ENCODE measurements at regions not wholly inside any gene's neighbourhood (a gene's known extent, or its start where the extent isn't known, plus 50 kb on each side); places are given as distances from the start of the nearest gene placed in this dataset.

DNA sequence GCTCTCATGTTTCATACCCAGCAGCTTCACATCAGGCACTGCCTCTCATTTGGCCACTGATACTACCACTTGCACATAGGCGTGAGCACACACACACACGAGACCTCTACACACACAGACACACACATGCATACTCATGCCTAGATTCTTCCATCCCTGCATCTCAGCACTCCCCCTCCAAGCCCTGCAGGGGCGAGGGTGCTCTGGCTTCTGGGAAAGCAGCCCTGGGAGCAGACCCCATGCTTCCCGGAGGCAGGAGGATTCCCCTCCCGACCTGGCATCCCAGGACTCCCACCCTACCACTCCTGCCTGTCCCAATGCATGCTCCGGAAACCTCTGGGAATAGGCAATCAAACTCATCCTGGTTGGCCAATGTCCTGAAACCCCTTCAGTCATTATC lies 89.1 kb upstream of the SMNDC1 start:
- TF ChIP-seq, protein P1, sequence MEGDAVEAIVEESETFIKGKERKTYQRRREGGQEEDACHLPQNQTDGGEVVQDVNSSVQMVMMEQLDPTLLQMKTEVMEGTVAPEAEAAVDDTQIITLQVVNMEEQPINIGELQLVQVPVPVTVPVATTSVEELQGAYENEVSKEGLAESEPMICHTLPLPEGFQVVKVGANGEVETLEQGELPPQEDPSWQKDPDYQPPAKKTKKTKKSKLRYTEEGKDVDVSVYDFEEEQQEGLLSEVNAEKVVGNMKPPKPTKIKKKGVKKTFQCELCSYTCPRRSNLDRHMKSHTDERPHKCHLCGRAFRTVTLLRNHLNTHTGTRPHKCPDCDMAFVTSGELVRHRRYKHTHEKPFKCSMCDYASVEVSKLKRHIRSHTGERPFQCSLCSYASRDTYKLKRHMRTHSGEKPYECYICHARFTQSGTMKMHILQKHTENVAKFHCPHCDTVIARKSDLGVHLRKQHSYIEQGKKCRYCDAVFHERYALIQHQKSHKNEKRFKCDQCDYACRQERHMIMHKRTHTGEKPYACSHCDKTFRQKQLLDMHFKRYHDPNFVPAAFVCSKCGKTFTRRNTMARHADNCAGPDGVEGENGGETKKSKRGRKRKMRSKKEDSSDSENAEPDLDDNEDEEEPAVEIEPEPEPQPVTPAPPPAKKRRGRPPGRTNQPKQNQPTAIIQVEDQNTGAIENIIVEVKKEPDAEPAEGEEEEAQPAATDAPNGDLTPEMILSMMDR (IDR thresholded peaks at IDR 0.05 in 2 of 3, conservative IDR thresholded peaks at IDR 0.05 in 1 of 3; ENCODE audit: insufficient read depth in 2 of 3, low read depth in 1 of 3, low read length in 3 of 3): no peak
- TF ChIP-seq SRF (CRISPR knock-in tag; IDR thresholded peaks at IDR 0.05) (no peak), ZNF785 (CRISPR knock-in tag; IDR thresholded peaks at IDR 0.05) (no peak), SIX5 (IDR thresholded peaks at IDR 0.05; ENCODE audit: borderline replicate concordance in 1 of 2, insufficient read depth in 1 of 2, low read depth in 1 of 2, low read length in 2 of 2) (no peak), HDAC6 (IDR thresholded peaks at IDR 0.05; ENCODE audit: low read depth, low read length) (no peak), ATF7 (IDR thresholded peaks at IDR 0.05) (no peak), STAT5B (CRISPR knock-in tag; IDR thresholded peaks at IDR 0.05) (no peak), DACH1 (IDR thresholded peaks at IDR 0.05; ENCODE audit: partially characterized antibody) (no peak), SIN3A (IDR thresholded peaks at IDR 0.05; ENCODE audit: borderline replicate concordance in 2 of 2, control insufficient read depth in 1 of 2, low read depth in 2 of 2, low read length in 2 of 2) (no peak)

Data from K562 (cell line).